GM12878 (cell line): ENCODE measurements at regions not wholly inside any gene's neighbourhood (a gene's known extent, or its start where the extent isn't known, plus 50 kb on each side); places are given as distances from the start of the nearest gene placed in this dataset.
A peak's percentile ranks its signal among the peaks of the same experiment; 100 is the strongest.

Experiments
- ZNF207 ChIP-seq: fragments of 450-650 bp; IDR thresholded peaks from 2 replicates; pipeline ENCODE4 v1.6.1; 2014; ENCODE audit warnings: antibody characterized with exemption, mild to moderate bottlenecking, borderline replicate concordance
- TF ChIP-seq, protein P1 (sequence below): fragments of 450-650 bp; formaldehyde crosslinking; IDR thresholded peaks from 2 replicates; pipeline ENCODE4 v1.5.0; 2022; ENCODE audit warnings: mild to moderate bottlenecking, missing genetic modification characterization
- TF ChIP-seq, protein P2 (sequence below): IDR thresholded peaks from 2 replicates; pipeline ENCODE4 v1.6.1; 2012; ENCODE audit warnings: low read depth, low read length, improper control_type of control experiment
- TF ChIP-seq, protein P3 (sequence below), 3 experiments: IDR thresholded peaks in 2 of 3; conservative IDR thresholded peaks in 1 of 3; 2 replicates each; pipeline ENCODE4 v1.5.1; 2011; ENCODE audit warnings: low read depth in 3 of 3, low read length in 3 of 3, mild to moderate bottlenecking in 3 of 3, control low read depth in 2 of 3, moderate library complexity in 2 of 3, inconsistent platforms in 1 of 3, mixed read lengths in 1 of 3; ENCODE audit not compliant: control insufficient read depth in 2 of 3, insufficient read depth in 1 of 3; ENCODE audit errors: extremely low read depth in 1 of 3

DNA sequence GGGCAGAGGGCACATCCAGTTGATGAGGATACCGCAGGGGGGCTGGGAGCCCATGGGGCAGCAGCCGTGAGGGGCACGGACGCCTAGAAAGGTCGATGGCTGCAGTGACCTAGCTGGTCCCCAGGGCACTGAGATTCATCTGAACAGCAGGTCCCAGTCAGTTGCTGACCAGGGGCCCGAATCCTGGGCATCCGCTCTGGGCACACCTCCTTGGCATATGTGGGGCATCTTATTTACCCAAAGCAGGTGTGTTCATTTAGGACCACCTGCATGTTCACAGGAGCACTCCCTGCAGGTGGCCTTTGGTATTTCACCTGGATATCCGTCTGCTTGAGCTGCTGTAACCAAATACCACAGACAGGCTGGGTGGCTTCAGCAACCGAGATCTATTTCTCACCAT is 72.0 kb upstream of the ODC1 start:
- TF ChIP-seq, protein P1, sequence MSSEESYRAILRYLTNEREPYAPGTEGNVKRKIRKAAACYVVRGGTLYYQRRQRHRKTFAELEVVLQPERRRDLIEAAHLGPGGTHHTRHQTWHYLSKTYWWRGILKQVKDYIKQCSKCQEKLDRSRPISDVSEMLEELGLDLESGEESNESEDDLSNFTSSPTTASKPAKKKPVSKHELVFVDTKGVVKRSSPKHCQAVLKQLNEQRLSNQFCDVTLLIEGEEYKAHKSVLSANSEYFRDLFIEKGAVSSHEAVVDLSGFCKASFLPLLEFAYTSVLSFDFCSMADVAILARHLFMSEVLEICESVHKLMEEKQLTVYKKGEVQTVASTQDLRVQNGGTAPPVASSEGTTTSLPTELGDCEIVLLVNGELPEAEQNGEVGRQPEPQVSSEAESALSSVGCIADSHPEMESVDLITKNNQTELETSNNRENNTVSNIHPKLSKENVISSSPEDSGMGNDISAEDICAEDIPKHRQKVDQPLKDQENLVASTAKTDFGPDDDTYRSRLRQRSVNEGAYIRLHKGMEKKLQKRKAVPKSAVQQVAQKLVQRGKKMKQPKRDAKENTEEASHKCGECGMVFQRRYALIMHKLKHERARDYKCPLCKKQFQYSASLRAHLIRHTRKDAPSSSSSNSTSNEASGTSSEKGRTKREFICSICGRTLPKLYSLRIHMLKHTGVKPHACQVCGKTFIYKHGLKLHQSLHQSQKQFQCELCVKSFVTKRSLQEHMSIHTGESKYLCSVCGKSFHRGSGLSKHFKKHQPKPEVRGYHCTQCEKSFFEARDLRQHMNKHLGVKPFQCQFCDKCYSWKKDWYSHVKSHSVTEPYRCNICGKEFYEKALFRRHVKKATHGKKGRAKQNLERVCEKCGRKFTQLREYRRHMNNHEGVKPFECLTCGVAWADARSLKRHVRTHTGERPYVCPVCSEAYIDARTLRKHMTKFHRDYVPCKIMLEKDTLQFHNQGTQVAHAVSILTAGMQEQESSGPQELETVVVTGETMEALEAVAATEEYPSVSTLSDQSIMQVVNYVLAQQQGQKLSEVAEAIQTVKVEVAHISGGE = no peak
- TF ChIP-seq ZNF207 = no peak
- TF ChIP-seq, protein P2, sequence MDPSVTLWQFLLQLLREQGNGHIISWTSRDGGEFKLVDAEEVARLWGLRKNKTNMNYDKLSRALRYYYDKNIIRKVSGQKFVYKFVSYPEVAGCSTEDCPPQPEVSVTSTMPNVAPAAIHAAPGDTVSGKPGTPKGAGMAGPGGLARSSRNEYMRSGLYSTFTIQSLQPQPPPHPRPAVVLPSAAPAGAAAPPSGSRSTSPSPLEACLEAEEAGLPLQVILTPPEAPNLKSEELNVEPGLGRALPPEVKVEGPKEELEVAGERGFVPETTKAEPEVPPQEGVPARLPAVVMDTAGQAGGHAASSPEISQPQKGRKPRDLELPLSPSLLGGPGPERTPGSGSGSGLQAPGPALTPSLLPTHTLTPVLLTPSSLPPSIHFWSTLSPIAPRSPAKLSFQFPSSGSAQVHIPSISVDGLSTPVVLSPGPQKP = no peak
- TF ChIP-seq, protein P3, sequence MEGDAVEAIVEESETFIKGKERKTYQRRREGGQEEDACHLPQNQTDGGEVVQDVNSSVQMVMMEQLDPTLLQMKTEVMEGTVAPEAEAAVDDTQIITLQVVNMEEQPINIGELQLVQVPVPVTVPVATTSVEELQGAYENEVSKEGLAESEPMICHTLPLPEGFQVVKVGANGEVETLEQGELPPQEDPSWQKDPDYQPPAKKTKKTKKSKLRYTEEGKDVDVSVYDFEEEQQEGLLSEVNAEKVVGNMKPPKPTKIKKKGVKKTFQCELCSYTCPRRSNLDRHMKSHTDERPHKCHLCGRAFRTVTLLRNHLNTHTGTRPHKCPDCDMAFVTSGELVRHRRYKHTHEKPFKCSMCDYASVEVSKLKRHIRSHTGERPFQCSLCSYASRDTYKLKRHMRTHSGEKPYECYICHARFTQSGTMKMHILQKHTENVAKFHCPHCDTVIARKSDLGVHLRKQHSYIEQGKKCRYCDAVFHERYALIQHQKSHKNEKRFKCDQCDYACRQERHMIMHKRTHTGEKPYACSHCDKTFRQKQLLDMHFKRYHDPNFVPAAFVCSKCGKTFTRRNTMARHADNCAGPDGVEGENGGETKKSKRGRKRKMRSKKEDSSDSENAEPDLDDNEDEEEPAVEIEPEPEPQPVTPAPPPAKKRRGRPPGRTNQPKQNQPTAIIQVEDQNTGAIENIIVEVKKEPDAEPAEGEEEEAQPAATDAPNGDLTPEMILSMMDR (IDR thresholded peaks at IDR 0.05 in 2 of 3, conservative IDR thresholded peaks at IDR 0.05 in 1 of 3; ENCODE audit: control insufficient read depth in 2 of 3, extremely low read depth in 1 of 3, insufficient read depth in 1 of 3, low read depth in 3 of 3, low read length in 3 of 3) = peak in 1 of 3 experiments; percentile 23; a peak in 1 of 6 replicates
